PFSK-1 (cell line): ENCODE measurements at regions not wholly inside any gene's neighbourhood (a gene's known extent, or its start where the extent isn't known, plus 50 kb on each side); places are given as distances from the start of the nearest gene placed in this dataset.

Experiments used
- FOXP2 ChIP-seq: optimal IDR thresholded peaks from 2 replicates; pipeline ENCODE3; 2011; ENCODE audit warnings: borderline replicate concordance, control low read depth, inconsistent platforms; ENCODE audit not compliant: insufficient read depth; ENCODE audit errors: extremely low read length, extremely low read depth
- POLR2AphosphoS5 ChIP-seq: IDR thresholded peaks from 2 replicates; pipeline ENCODE4 v1.6.1; 2012; ENCODE audit warnings: low read depth, mild to moderate bottlenecking, control low read depth, low read length, moderate library complexity
- REST ChIP-seq, 2 experiments: IDR thresholded peaks; 2 replicates each; pipeline versions ENCODE4 v1.6.1 to v1.8.0; 2011 to 2012; ENCODE audit warnings: low read depth in 2 of 2, low read length in 2 of 2, control low read depth in 1 of 2, inconsistent platforms in 1 of 2, mild to moderate bottlenecking in 1 of 2, moderate library complexity in 1 of 2; ENCODE audit not compliant: insufficient read depth in 1 of 2
- SIN3A ChIP-seq: IDR thresholded peaks from 2 replicates; pipeline ENCODE4 v1.6.1; 2012; ENCODE audit warnings: mild to moderate bottlenecking, low read length, moderate library complexity, borderline replicate concordance; ENCODE audit not compliant: insufficient read depth
- TAF1 ChIP-seq: IDR thresholded peaks from 2 replicates; pipeline ENCODE4 v1.6.1; 2012; ENCODE audit warnings: low read length, control low read depth, borderline replicate concordance; ENCODE audit not compliant: insufficient read depth

- TF ChIP-seq FOXP2 (no peak), REST (IDR thresholded peaks at IDR 0.05; ENCODE audit: insufficient read depth in 1 of 2, low read depth in 2 of 2, low read length in 2 of 2) (no peak), SIN3A (no peak), POLR2AphosphoS5 (no peak), TAF1 (no peak)
Observed at GRCh38 chr9:79387101-79387835, 184.5 kb upstream of the TLE4 start.

- TF ChIP-seq SIN3A (no peak), REST (IDR thresholded peaks at IDR 0.05; ENCODE audit: insufficient read depth in 1 of 2, low read depth in 2 of 2, low read length in 2 of 2) (no peak), POLR2AphosphoS5 (no peak), FOXP2 (no peak), TAF1 (no peak)
Observed at GRCh38 chr9:79390077-79390698, 181.6 kb upstream of the TLE4 start.

DNA sequence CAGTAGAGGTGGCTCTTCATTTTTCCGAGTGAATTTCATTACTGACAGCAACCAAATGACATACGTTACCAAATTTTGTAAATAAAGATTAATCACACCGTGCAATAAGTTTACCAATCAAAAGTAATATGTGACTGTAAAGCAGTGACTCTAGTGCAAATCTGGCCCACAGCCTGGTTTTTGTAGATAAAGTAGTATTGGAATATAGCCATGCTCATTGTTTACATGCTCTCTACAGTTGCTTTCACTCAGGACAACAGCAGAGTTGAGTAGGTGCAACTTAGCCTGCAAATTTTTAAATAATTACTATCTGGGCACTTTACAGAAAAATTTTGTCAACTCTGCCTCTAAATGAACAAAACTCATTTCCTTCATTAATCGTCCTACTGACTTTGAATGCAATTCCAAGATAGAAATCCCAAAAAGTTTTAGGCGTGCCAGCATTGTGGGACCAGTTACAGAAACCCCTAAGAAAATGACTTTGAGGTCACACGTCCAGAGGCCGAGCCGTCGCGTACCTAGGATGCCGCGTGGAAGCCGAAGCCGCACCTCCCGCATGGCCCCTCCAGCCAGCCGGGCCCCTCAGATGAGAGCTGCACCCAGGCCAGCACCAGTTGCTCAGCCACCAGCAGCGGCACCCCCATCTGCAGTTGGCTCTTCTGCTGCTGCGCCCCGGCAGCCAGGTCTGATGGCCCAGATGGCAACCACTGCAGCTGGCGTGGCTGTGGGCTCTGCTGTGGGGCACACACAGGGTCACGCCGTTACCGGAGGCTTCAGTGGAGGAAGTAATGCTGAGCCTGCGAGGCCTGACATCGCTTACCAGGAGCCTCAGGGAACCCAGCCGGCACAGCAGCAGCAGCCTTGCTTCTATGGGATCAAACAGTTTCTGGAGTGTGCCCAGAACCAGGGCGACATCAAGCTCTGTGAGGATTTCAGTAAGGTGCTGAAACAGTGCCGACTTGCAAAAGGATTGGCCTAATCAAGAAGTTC is 180.7 kb upstream of the TLE4 start:
- TF ChIP-seq REST (IDR thresholded peaks at IDR 0.05; ENCODE audit: insufficient read depth in 1 of 2, low read depth in 2 of 2, low read length in 2 of 2), result no peak
- no peak for TF ChIP-seq TAF1

DNA sequence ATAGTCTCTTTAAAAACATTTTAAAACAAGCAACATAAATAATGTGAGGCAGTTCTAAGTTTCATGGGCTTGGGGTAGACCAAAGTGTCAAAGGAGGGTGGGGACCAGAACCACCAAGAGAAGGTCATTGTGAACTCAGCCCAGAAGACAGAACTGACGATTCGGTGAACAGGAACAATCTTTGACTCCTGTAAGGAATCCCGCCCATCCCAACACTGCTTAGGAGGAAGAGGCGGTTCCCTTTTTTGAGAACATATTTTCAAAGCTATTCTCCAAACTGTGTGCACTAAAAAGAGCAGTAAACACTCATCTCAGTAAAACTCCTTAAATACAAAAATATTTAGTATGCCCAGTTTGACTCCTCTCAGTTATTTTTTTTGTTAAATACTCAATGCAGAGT is 176.5 kb upstream of the TLE4 start:
- no peak for TF ChIP-seq POLR2AphosphoS5
- TF ChIP-seq TAF1, result no peak
- no peak for TF ChIP-seq REST (IDR thresholded peaks at IDR 0.05; ENCODE audit: insufficient read depth in 1 of 2, low read depth in 2 of 2, low read length in 2 of 2)
- TF ChIP-seq SIN3A, result no peak
- no peak for TF ChIP-seq FOXP2
